WTC11 (cell line): ENCODE measurements at regions not wholly inside any gene's neighbourhood (a gene's known extent, or its start where the extent isn't known, plus 50 kb on each side); places are given as distances from the start of the nearest gene placed in this dataset.
"Not testable (repeated sequence)": the region's sequence is repeated elsewhere in the genome, so short reads cannot be mapped to it uniquely, and the experiment has no call there.

ENCODE experiments used
- ATAC-seq: fragments of 200-7000 bp; cut with Tn5 transposase; 2 replicates; pipeline ENCODE4 v1.10.0; 2021; ENCODE audit warnings: mild to moderate bottlenecking, moderate library complexity
- CTCF ChIA-PET: fragments of 300-600 bp; sonication (Branson Sonifier 250); formaldehyde crosslinking; loops from one replicate; lab custom pipeline; 2021; ENCODE audit warnings: antibody characterized with exemption; lab: Charles Lee
- POLR2A ChIA-PET: fragments of 350-600 bp; sonication (Branson Sonifier 250); formaldehyde crosslinking; loops from one replicate; lab custom pipeline; 2021; ENCODE audit warnings: antibody characterized with exemption; lab: Charles Lee
- DNase-seq: peaks from one replicate; pipeline ENCODE4 v3.0.0; 2021; ENCODE audit warnings: low spot score
- H3K27ac Mint-ChIP-seq: 2 replicates; pipeline ENCODE4 v1.8.0; 2021; ENCODE audit warnings: mixed read lengths
- H3K27me3 Mint-ChIP-seq: 2 replicates; pipeline ENCODE4 v1.8.0; 2021; ENCODE audit warnings: low read depth, mild to moderate bottlenecking, moderate library complexity, mixed read lengths
- H3K36me3 Mint-ChIP-seq: 2 replicates; pipeline ENCODE4 v1.8.0; 2021; ENCODE audit warnings: mixed read lengths
- H3K4me1 Mint-ChIP-seq: 2 replicates; pipeline ENCODE4 v1.8.0; 2022; ENCODE audit warnings: mixed read lengths
- H3K4me3 Mint-ChIP-seq: 2 replicates; pipeline ENCODE4 v1.8.0; 2021; ENCODE audit warnings: mild to moderate bottlenecking, moderate library complexity, mixed read lengths
- H3K9me3 Mint-ChIP-seq: 2 replicates; pipeline ENCODE4 v1.8.0; 2021; ENCODE audit warnings: mixed read lengths
- ARID4B ChIP-seq: sonication (generic); formaldehyde crosslinking; IDR thresholded peaks from 2 replicates; pipeline ENCODE4 v1.8.0; 2023; ENCODE audit warnings: missing genetic modification reagents, mild to moderate bottlenecking, borderline replicate concordance
- ATF1 ChIP-seq: sonication (generic); formaldehyde crosslinking; IDR thresholded peaks from 2 replicates; pipeline ENCODE4 v1.8.1; 2023; ENCODE audit warnings: mild to moderate bottlenecking, moderate library complexity, missing genetic modification reagents
- E2F4 ChIP-seq: sonication (generic); formaldehyde crosslinking; IDR thresholded peaks from 2 replicates; pipeline ENCODE4 v1.8.1; 2022; ENCODE audit warnings: low read depth, mild to moderate bottlenecking, moderate library complexity, missing genetic modification reagents, borderline replicate concordance
- ELF4 ChIP-seq: sonication (generic); formaldehyde crosslinking; IDR thresholded peaks from 2 replicates; pipeline ENCODE4 v1.8.1; 2022; ENCODE audit warnings: low read depth, mild to moderate bottlenecking, moderate library complexity, missing genetic modification reagents
- ERG ChIP-seq: fragments of 250-450 bp; sonication (Bioruptor Pico); IDR thresholded peaks from 2 replicates; pipeline ENCODE4 v1.8.0; 2021; ENCODE audit warnings: mild to moderate bottlenecking
- ETV6 ChIP-seq: sonication (generic); formaldehyde crosslinking; IDR thresholded peaks from 2 replicates; pipeline ENCODE4 v1.8.1; 2022; ENCODE audit warnings: mild to moderate bottlenecking, missing genetic modification reagents
- FOXJ3 ChIP-seq: sonication (generic); formaldehyde crosslinking; IDR thresholded peaks from 2 replicates; pipeline ENCODE4 v1.9.0; 2021; ENCODE audit warnings: missing genetic modification reagents, mild to moderate bottlenecking, borderline replicate concordance
- GTF2I ChIP-seq: fragments of 250-450 bp; sonication (Bioruptor Pico); conservative IDR thresholded peaks from 2 replicates; pipeline ENCODE4 v1.4.0; 2021; ENCODE audit warnings: mild to moderate bottlenecking
- HMGA2 ChIP-seq: fragments of 250-450 bp; sonication (Bioruptor Pico); IDR thresholded peaks from 2 replicates; pipeline ENCODE4 v1.4.0; 2021; ENCODE audit warnings: mild to moderate bottlenecking, moderate library complexity
- KAT7 ChIP-seq: sonication (generic); formaldehyde crosslinking; IDR thresholded peaks from 2 replicates; pipeline ENCODE4 v1.8.1; 2023; ENCODE audit warnings: missing genetic modification reagents, mild to moderate bottlenecking, borderline replicate concordance
- MYBL2 ChIP-seq: sonication (generic); formaldehyde crosslinking; IDR thresholded peaks from 2 replicates; pipeline ENCODE4 v1.8.1; 2023; ENCODE audit warnings: mild to moderate bottlenecking, moderate library complexity, missing genetic modification reagents
- NFYB ChIP-seq: sonication (generic); formaldehyde crosslinking; conservative IDR thresholded peaks from 2 replicates; pipeline ENCODE4 v1.8.0; 2022; ENCODE audit warnings: low read depth, missing genetic modification reagents
- RELA ChIP-seq: sonication (generic); formaldehyde crosslinking; IDR thresholded peaks from 2 replicates; pipeline ENCODE4 v1.8.1; 2022; ENCODE audit warnings: missing genetic modification reagents, mild to moderate bottlenecking, borderline replicate concordance
- SP1 ChIP-seq: sonication (generic); formaldehyde crosslinking; conservative IDR thresholded peaks from 2 replicates; pipeline ENCODE4 v1.8.1; 2022; ENCODE audit warnings: missing genetic modification reagents
- STAT6 ChIP-seq: sonication (generic); formaldehyde crosslinking; conservative IDR thresholded peaks from 2 replicates; pipeline ENCODE4 v1.8.1; 2023; ENCODE audit warnings: mild to moderate bottlenecking, low read depth, missing genetic modification reagents, moderate library complexity
- USF2 ChIP-seq: sonication (generic); formaldehyde crosslinking; IDR thresholded peaks from 2 replicates; pipeline ENCODE4 v1.8.1; 2023; ENCODE audit warnings: mild to moderate bottlenecking, missing genetic modification reagents, moderate library complexity
- ZNF219 ChIP-seq: sonication (generic); formaldehyde crosslinking; IDR thresholded peaks from 2 replicates; pipeline ENCODE4 v1.8.0; 2023; ENCODE audit warnings: missing genetic modification reagents, mild to moderate bottlenecking, borderline replicate concordance
- ZNF671 ChIP-seq: fragments of 250-450 bp; sonication (Bioruptor Pico); IDR thresholded peaks from 2 replicates; pipeline ENCODE4 v1.8.0; 2021; ENCODE audit warnings: mild to moderate bottlenecking

- DNase-seq (no peak), ATAC-seq (no peak)
- Mint-ChIP-seq H3K4me1 (peaks cover 26% of the 10 kb centered on the region), H3K27ac (no peak overlapping the region), H3K4me3 (no peak overlapping the region), H3K36me3 (no peaks in the 10 kb centered on the region), H3K9me3 (no peaks in the 10 kb centered on the region), H3K27me3 (no peaks in the 10 kb centered on the region)
- TF ChIP-seq USF2 (CRISPR knock-in tag) = no peak
- no peak for TF ChIP-seq ZNF219 (CRISPR knock-in tag)
- TF ChIP-seq NFYB (CRISPR knock-in tag) = no peak
- no peak for TF ChIP-seq STAT6 (CRISPR knock-in tag)
- no peak for TF ChIP-seq FOXJ3 (CRISPR knock-in tag)
- no peak for TF ChIP-seq HMGA2 (CRISPR knock-in tag)
- no peak for TF ChIP-seq ETV6 (CRISPR knock-in tag)
- TF ChIP-seq MYBL2 (CRISPR knock-in tag) = no peak
- ChIA-PET CTCF (no interaction called here), POLR2A (interaction anchor here (0.6 kb wide), 1 partner anchor 10 kb away, joined by 3 read pairs; no protein-coding TSS in a partner anchor)
Observed at GRCh38 chr1:80529546-80529945, 1271.2 kb upstream of the ADGRL2 start.

- ATAC-seq (no peak), DNase-seq (no peak)
- TF ChIP-seq E2F4 (CRISPR knock-in tag) (no peak), ZNF671 (CRISPR knock-in tag) (no peak), USF2 (CRISPR knock-in tag) (no peak), ZNF219 (CRISPR knock-in tag) (no peak), SP1 (CRISPR knock-in tag) (no peak), ELF4 (CRISPR knock-in tag) (no peak), ATF1 (CRISPR knock-in tag) (no peak)
- no peak overlapping the region for H3K27ac Mint-ChIP-seq
- POLR2A ChIA-PET = no interaction called here
- H3K4me1 Mint-ChIP-seq = no peaks in the 10 kb centered on the region; the same call in 1 of the 2 replicates
- no peaks in the 10 kb centered on the region for H3K9me3 Mint-ChIP-seq
- H3K27me3 Mint-ChIP-seq = no peaks in the 10 kb centered on the region
- CTCF ChIA-PET = no interaction called here
- H3K36me3 Mint-ChIP-seq = no peaks in the 10 kb centered on the region
- H3K4me3 Mint-ChIP-seq = no peak overlapping the region
Observed at GRCh38 chr1:80523861-80524260, 1276.9 kb upstream of the ADGRL2 start.

- CTCF ChIA-PET, H3K9me3 Mint-ChIP-seq, H3K4me3 Mint-ChIP-seq, H3K27me3 Mint-ChIP-seq, H3K27ac Mint-ChIP-seq, H3K36me3 Mint-ChIP-seq, H3K4me1 Mint-ChIP-seq, DNase-seq, ATAC-seq, POLR2A ChIA-PET: not testable (repeated sequence)
Observed at GRCh38 chr1:80523071-80523470, 1277.7 kb upstream of the ADGRL2 start.

GRCh38 chr1:80520949-80521348 is 1279.8 kb upstream of the ADGRL2 start:
- peaks cover 6% of the 10 kb centered on the region for H3K9me3 Mint-ChIP-seq
- POLR2A ChIA-PET = no interaction called here
- H3K4me1 Mint-ChIP-seq = no peaks in the 10 kb centered on the region; the same call in 1 of the 2 replicates
- DNase-seq (no peak), ATAC-seq (no peak)
- H3K27ac Mint-ChIP-seq = no peak overlapping the region
- CTCF ChIA-PET = no interaction called here
- no peak overlapping the region for H3K4me3 Mint-ChIP-seq
- peaks cover 4% of the 10 kb centered on the region; the same call in 1 of the 2 replicates for H3K36me3 Mint-ChIP-seq
- H3K27me3 Mint-ChIP-seq = no peaks in the 10 kb centered on the region
- TF ChIP-seq KAT7 (CRISPR knock-in tag) (no peak), GTF2I (CRISPR knock-in tag) (no peak), ZNF219 (CRISPR knock-in tag) (no peak), RELA (CRISPR knock-in tag) (no peak), ARID4B (no peak), ERG (CRISPR knock-in tag) (no peak)
